ENCODE measurements at regions not wholly inside any gene's neighbourhood (a gene's known extent, or its start where the extent isn't known, plus 50 kb on each side); places are given as distances from the start of the nearest gene placed in this dataset.
A peak's percentile ranks its signal among the peaks of the same experiment; 100 is the strongest.

DNA sequence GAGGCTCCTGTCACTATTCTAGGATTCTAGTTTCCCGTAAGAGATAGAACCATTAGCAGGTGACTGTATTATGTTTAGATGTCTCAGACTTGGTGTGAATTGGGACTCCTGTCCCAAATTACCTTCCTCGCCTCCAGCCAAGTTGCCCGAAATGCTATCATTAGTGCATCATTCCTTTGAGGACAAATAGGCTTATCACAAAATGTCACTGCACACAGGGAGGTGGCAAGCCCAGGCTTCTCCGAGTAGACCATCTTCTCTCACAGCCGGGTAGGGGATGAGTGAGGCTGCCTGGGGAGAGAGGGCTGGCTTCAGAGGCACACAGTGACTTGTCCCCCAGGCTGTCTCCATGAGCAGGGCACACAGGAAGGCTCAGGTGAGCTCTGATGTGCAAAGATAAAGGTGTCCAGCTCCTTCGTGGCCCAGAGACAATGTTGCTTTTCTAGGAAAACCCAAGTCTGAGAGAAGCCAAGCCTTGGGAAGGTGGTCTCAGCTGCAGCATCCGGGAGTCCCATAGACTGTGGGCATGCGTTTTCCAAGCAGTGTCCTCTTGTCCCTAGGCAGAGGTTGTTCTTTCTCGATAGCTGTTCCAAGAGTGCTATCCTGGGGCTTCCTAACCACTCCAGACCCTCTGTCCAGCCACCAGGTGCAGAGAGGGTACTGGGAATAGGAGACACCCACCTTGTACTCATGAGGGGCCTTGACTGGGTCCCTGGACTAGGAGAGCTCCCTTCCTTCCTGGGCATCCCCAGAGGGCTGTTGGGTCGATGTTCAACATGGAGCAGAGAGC is 163.1 kb upstream of the TSHZ3 start:
- ATAC-seq (no peak), DNase-seq (no peak)
- no peaks in the 10 kb centered on the region for H3K9me3 ChIP-seq
- H3K36me3 ChIP-seq: no peaks in the 10 kb centered on the region
- no peak overlapping the region for H3K4me3 ChIP-seq
- H3K4me1 ChIP-seq: no peaks in the 10 kb centered on the region
- intact Hi-C loops (cut with DNase I): no loop called here
- peaks cover 0 to 24% of the 10 kb centered on the region in 2 donors for H3K27me3 ChIP-seq
- no peak overlapping the region for H3K27ac ChIP-seq
- TF ChIP-seq, protein P1, sequence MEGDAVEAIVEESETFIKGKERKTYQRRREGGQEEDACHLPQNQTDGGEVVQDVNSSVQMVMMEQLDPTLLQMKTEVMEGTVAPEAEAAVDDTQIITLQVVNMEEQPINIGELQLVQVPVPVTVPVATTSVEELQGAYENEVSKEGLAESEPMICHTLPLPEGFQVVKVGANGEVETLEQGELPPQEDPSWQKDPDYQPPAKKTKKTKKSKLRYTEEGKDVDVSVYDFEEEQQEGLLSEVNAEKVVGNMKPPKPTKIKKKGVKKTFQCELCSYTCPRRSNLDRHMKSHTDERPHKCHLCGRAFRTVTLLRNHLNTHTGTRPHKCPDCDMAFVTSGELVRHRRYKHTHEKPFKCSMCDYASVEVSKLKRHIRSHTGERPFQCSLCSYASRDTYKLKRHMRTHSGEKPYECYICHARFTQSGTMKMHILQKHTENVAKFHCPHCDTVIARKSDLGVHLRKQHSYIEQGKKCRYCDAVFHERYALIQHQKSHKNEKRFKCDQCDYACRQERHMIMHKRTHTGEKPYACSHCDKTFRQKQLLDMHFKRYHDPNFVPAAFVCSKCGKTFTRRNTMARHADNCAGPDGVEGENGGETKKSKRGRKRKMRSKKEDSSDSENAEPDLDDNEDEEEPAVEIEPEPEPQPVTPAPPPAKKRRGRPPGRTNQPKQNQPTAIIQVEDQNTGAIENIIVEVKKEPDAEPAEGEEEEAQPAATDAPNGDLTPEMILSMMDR (IDR thresholded peaks at IDR 0.05): no peak

DNA sequence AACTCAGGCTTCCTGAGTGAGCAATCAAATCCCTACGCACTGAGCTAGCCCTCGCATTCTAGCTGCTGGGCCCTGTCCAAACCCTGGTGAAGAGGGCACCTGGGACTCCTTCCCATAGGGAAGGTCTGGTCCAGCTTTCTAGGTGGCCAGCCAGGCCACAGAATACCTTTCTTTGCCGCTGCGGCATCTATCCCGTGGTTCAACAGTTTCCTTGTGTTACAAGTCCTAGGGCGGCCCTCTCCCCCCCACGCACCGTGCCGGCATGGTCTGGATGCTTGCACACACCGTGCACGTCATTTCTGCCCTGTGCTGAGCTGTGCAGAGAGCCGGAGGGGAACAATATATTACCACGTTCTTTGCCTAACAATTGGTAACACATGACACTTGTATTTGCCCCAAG is 164.6 kb upstream of the TSHZ3 start:
- TF ChIP-seq, protein P1 (IDR thresholded peaks at IDR 0.05): no peak

DNA sequence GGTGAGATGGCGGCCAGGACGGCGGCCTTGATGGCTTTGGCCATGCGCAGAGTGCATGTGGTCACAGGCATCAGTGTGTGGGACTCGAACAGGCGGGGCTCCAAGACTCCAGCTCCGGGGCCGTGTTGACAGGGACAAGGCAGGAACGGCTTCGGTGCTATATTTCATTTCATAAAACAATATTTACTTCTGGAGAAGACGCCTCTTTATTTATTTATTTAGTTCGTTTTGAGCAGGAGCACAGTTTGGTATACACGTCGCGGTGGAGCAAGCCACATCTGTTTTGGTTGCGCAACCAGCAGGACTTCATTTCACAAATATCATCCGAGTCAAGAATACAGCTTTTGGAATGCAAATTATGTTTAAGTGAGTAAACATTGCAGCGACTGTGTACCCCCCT is 166.7 kb upstream of the TSHZ3 start:
- Histone ChIP-seq H3K27me3 (peaks cover 0 to 26% of the 10 kb centered on the region in 2 donors), H3K4me3 (no peak overlapping the region), H3K4me1 (no peaks in the 10 kb centered on the region), H3K36me3 (no peaks in the 10 kb centered on the region), H3K27ac (no peak overlapping the region), H3K9me3 (peaks cover 0 to 12% of the 10 kb centered on the region in 2 donors)
- ATAC-seq: no peak
- intact Hi-C loops (cut with DNase I): no loop called here
- TF ChIP-seq, protein P1 (IDR thresholded peaks at IDR 0.05): no peak
- DNase-seq: peak in 2 of 4 donors; percentile 41 to 53

More for the DNA sequence above, 164.6 kb upstream of the TSHZ3 start:
- DNase-seq (no peak), ATAC-seq (no peak)
- no peaks in the 10 kb centered on the region for H3K4me1 ChIP-seq
- no peak overlapping the region for H3K4me3 ChIP-seq
- H3K27me3 ChIP-seq: peaks cover 0 to 31% of the 10 kb centered on the region in 2 donors
- no peaks in the 10 kb centered on the region for H3K9me3 ChIP-seq
- H3K36me3 ChIP-seq: no peaks in the 10 kb centered on the region
- intact Hi-C loops (cut with DNase I): no loop called here
- H3K27ac ChIP-seq: no peak overlapping the region

DNA sequence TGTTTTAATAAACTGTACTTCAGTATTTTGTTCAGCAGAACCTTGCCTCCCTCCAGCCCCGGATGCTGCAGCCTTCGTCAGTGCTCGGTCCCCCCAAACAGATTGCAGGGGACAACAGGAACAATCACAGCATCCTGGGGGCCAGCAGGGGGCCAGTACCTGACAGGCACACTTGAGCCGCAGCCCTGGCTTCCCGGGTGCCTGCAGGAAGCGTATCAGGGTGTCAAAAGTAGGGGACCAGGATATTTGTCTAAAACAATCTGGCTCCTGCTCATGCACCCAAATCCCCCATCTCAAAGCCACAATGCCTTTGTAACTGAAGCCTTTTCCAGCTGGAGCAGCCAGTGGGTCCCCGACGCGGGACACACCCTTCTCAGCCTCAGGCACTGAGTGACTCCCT is 167.5 kb upstream of the TSHZ3 start:
- intact Hi-C loops (cut with DNase I): no loop called here
- no peaks in the 10 kb centered on the region for H3K4me1 ChIP-seq
- no peak overlapping the region for H3K4me3 ChIP-seq
- H3K27ac ChIP-seq: no peak overlapping the region
- no peak for ATAC-seq
- H3K9me3 ChIP-seq: peaks cover 0 to 14% of the 10 kb centered on the region in 2 donors
- no peaks in the 10 kb centered on the region for H3K36me3 ChIP-seq
- H3K27me3 ChIP-seq: peaks cover 0 to 24% of the 10 kb centered on the region in 2 donors
- TF ChIP-seq, protein P1 (IDR thresholded peaks at IDR 0.05): no peak
- DNase-seq: no peak

DNA sequence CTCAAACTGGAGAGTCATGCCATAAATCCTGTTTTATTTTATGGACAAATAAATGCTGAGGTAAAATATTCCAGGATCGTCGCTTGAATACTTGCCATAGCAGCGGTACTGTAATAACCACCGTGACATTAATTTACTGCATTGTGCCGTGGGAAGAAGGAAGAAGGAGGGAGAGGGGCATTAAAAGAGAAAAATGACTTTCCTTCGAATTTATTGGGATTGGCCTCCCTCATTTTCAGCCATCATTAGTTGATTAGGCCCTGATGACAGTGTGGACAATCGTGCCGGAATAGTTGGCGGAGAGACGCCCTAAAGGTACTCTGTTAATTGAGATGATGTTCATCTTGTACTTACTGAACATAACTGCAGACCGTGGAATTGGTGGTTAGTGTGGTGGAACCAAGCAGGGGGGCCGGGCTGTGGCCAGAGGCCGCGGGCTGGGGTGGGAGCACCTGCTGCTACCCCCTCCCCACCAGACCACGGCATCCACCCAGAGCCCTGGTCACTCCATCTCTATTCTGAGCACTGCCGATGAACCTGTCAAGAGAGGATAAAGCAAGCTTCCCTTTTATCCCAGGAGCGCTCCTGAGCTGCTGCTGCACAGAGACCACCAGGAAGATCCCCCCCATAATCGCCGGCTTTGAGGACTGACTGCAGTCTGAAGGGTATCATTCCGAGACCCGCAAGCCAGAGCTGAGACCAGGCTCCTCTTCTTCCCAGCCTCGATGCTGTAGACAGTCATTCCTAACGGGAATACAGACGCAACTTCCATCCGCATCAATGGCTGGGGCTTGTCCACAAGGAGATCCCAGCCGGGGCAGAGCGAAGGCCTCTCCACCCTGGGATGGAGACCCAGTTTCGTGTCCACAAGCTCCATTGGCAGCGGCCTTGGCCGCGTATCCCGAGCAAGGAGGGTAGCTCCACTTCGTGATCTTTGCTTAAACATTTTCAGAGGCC is 168.3 kb upstream of the TSHZ3 start:
- no peak for ATAC-seq
- intact Hi-C loops (cut with DNase I): no loop called here

More for the DNA sequence above, 168.3 kb upstream of the TSHZ3 start:
- no peak overlapping the region for H3K27ac ChIP-seq
- TF ChIP-seq, protein P1 (IDR thresholded peaks at IDR 0.05): no peak
- H3K27me3 ChIP-seq: peaks cover 0 to 24% of the 10 kb centered on the region in 2 donors
- no peak overlapping the region for H3K4me3 ChIP-seq
- no peak for DNase-seq
- H3K36me3 ChIP-seq: no peaks in the 10 kb centered on the region
- H3K4me1 ChIP-seq: no peaks in the 10 kb centered on the region
- H3K9me3 ChIP-seq: peaks cover 0 to 14% of the 10 kb centered on the region in 2 donors
